ENCODE measurements at regions not wholly inside any gene's neighbourhood (a gene's known extent, or its start where the extent isn't known, plus 50 kb on each side); places are given as distances from the start of the nearest gene placed in this dataset.

DNA sequence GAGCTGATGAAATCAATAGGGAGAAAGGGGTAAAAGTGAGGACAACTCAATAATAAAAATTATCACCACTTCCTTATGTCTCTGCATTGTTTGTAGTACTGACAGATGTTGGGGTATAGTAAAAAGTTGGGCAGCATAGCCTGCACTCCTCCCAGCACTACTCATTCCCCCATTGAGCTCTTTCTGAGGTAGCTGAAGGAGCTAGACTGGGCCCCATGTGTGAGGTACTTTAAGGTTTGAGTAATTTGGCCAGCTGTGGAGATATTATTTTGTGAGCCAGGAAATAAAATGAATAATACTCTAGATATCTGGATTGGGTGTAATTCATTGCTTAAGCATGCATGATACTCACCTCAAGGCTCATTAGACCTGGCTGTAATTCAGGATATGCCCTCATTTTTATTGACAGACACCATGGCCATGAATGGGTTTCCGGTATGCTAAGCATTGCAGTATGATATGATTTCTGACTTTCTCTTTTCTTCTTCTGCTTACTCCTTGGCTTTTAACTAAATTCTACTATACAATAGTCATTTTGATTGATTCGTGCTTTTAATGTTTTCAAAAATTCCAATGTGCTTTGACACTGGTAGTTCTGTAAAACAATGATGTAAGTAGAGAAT lies 283.9 kb upstream of the RIMS1 start:
- TF ChIP-seq, protein P1, sequence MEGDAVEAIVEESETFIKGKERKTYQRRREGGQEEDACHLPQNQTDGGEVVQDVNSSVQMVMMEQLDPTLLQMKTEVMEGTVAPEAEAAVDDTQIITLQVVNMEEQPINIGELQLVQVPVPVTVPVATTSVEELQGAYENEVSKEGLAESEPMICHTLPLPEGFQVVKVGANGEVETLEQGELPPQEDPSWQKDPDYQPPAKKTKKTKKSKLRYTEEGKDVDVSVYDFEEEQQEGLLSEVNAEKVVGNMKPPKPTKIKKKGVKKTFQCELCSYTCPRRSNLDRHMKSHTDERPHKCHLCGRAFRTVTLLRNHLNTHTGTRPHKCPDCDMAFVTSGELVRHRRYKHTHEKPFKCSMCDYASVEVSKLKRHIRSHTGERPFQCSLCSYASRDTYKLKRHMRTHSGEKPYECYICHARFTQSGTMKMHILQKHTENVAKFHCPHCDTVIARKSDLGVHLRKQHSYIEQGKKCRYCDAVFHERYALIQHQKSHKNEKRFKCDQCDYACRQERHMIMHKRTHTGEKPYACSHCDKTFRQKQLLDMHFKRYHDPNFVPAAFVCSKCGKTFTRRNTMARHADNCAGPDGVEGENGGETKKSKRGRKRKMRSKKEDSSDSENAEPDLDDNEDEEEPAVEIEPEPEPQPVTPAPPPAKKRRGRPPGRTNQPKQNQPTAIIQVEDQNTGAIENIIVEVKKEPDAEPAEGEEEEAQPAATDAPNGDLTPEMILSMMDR (IDR thresholded peaks at IDR 0.05; ENCODE audit: low read depth, low read length, poor library complexity, severe bottlenecking): no peak
- no peak for TF ChIP-seq EZH2phosphoT487 (IDR thresholded peaks at IDR 0.05; ENCODE audit: borderline replicate concordance, low read length)
- Histone ChIP-seq H3K27ac (ENCODE audit: low read depth, low read length) (no peak overlapping the region), H3K4me2 (ENCODE audit: low read length) (no peak overlapping the region), H3K4me1 (ENCODE audit: control insufficient read depth, low read length) (no peaks in the 10 kb centered on the region), H3K9me3 (ENCODE audit: control insufficient read depth, insufficient read depth, low read length) (no peaks in the 10 kb centered on the region), H4K20me1 (ENCODE audit: control insufficient read depth, insufficient read depth, low read depth, low read length) (no peaks in the 10 kb centered on the region), H3K4me3 (ENCODE audit: low read length) (no peak overlapping the region), H3K27me3 (ENCODE audit: control insufficient read depth, low read length) (no peaks in the 10 kb centered on the region), H3K9me2 (replicated peaks; ENCODE audit: control insufficient read depth, low read length) (no peaks in the 10 kb centered on the region; the same call in 1 of the 2 replicates), H3K79me2 (ENCODE audit: control insufficient read depth, low read length) (no peaks in the 10 kb centered on the region), H3F3A (ENCODE audit: control insufficient read depth, insufficient read depth) (no peaks in the 10 kb centered on the region), H3K36me3 (ENCODE audit: control insufficient read depth, low read length) (no peaks in the 10 kb centered on the region)

DNA sequence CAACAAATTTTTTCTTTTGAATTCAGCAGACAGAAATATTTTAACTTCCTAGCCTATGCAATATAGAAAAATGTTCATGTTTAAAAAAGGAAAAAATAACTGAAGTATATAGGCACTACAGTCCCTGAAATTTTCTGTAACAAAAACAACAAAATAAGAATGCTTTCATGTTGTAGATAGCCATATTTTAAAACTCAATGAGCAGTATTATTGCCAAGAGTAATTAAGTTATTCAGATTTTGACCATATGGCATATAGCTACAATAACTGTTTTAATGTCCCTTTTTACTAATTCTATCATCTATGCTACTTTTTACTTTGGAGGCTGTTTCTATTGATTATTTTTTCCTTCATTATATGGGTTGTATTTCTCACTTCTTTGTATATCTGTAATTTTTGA lies 283.3 kb upstream of the RIMS1 start:
- Histone ChIP-seq H3K4me1 (ENCODE audit: control insufficient read depth, low read length) (no peaks in the 10 kb centered on the region), H3K4me3 (ENCODE audit: low read length) (no peak overlapping the region), H3K9me3 (ENCODE audit: control insufficient read depth, insufficient read depth, low read length) (no peaks in the 10 kb centered on the region), H3K27ac (ENCODE audit: low read depth, low read length) (no peak overlapping the region), H3K9me2 (replicated peaks; ENCODE audit: control insufficient read depth, low read length) (no peaks in the 10 kb centered on the region; the same call in 1 of the 2 replicates), H3K36me3 (ENCODE audit: control insufficient read depth, low read length) (no peaks in the 10 kb centered on the region), H3K79me2 (ENCODE audit: control insufficient read depth, low read length) (no peaks in the 10 kb centered on the region), H3K4me2 (ENCODE audit: low read length) (no peak overlapping the region), H4K20me1 (ENCODE audit: control insufficient read depth, insufficient read depth, low read depth, low read length) (no peaks in the 10 kb centered on the region), H3F3A (ENCODE audit: control insufficient read depth, insufficient read depth) (no peaks in the 10 kb centered on the region), H3K27me3 (ENCODE audit: control insufficient read depth, low read length) (no peaks in the 10 kb centered on the region)
- no peak for TF ChIP-seq EZH2phosphoT487 (IDR thresholded peaks at IDR 0.05; ENCODE audit: borderline replicate concordance, low read length)
- TF ChIP-seq, protein P1 (IDR thresholded peaks at IDR 0.05; ENCODE audit: low read depth, low read length, poor library complexity, severe bottlenecking): no peak

DNA sequence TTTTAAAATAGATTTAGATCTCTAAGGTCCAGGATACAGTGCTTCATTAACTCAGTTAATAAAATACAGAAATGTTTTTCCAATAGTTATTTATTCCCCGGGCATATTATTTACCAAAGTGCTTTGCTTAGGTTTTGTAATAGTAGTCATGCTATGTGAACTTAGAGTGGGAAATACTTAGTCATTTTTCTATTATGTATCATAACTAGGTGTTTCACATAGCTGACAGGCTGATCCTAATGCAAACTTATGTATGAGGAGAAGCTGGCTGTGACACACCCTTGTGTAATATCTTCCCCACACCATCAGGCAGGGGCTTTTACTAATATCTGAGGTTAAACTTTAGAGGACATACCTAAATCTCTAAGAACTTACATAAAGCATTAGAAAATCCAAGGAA lies 277.7 kb upstream of the RIMS1 start:
- no peaks in the 10 kb centered on the region; the same call in none of the 2 replicates for H3K27me3 ChIP-seq (ENCODE audit: control insufficient read depth, low read length)
- TF ChIP-seq EZH2phosphoT487 (IDR thresholded peaks at IDR 0.05; ENCODE audit: borderline replicate concordance, low read length): no peak
- TF ChIP-seq, protein P1 (IDR thresholded peaks at IDR 0.05; ENCODE audit: low read depth, low read length, poor library complexity, severe bottlenecking): no peak
- no peaks in the 10 kb centered on the region for H3K79me2 ChIP-seq (ENCODE audit: control insufficient read depth, low read length)
- H3K4me2 ChIP-seq (ENCODE audit: low read length): no peak overlapping the region
- H3K4me3 ChIP-seq (ENCODE audit: low read length): no peak overlapping the region
- H3K27ac ChIP-seq (ENCODE audit: low read depth, low read length): no peak overlapping the region
- no peaks in the 10 kb centered on the region for H3K9me3 ChIP-seq (ENCODE audit: control insufficient read depth, insufficient read depth, low read length)
- no peaks in the 10 kb centered on the region for H3F3A ChIP-seq (ENCODE audit: control insufficient read depth, insufficient read depth)
- H3K4me1 ChIP-seq (ENCODE audit: control insufficient read depth, low read length): no peaks in the 10 kb centered on the region
- H3K9me2 ChIP-seq (replicated peaks; ENCODE audit: control insufficient read depth, low read length): no peaks in the 10 kb centered on the region
- H4K20me1 ChIP-seq (ENCODE audit: control insufficient read depth, insufficient read depth, low read depth, low read length): no peaks in the 10 kb centered on the region
- no peaks in the 10 kb centered on the region for H3K36me3 ChIP-seq (ENCODE audit: control insufficient read depth, low read length)

Data from DOHH2 (cell line).